ENCODE measurements at regions not wholly inside any gene's neighbourhood (a gene's known extent, or its start where the extent isn't known, plus 50 kb on each side); places are given as distances from the start of the nearest gene placed in this dataset.
"Not testable (repeated sequence)": the region's sequence is repeated elsewhere in the genome, so short reads cannot be mapped to it uniquely, and the experiment has no call there.

DNA sequence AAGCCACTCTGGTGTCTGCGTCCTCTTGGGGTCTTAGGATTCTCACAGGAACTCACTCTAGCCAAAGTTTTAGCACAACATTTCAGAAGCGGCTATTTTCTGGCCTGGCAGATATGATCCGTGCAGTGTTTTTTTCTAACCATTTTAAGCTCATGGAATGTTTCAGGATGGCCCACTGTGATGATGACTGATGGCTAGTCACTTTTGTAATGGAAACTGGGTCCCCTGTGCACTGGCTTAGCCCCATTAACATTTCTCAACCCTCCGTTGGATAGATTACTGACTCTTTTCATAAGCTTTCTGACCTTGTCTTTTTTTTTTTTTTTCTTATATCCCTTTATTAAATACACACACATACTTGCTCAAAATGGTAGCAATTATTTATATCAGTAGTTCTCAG lies 364.9 kb upstream of the FOXG1 start:
- DNase-seq = not testable (repeated sequence)

DNA sequence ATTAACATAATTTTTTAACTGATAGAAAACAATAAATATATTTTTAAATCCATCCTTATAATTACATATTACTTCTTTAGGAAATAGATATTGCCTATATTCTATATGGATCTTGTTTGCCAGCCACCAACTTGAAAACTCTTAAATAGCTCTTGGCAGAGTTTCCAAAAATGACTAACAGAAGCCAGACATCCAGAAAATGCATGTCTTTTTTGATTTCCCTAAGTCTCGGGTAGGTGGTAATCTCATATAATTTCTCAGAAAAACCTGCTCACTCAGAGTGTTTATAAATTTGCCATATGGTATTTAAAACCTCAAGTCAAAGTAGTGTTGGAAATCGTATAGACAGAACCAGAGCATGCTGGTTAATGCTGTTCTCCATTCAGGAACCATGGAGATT lies 360.4 kb upstream of the FOXG1 start:
- DNase-seq = no peak

DNA sequence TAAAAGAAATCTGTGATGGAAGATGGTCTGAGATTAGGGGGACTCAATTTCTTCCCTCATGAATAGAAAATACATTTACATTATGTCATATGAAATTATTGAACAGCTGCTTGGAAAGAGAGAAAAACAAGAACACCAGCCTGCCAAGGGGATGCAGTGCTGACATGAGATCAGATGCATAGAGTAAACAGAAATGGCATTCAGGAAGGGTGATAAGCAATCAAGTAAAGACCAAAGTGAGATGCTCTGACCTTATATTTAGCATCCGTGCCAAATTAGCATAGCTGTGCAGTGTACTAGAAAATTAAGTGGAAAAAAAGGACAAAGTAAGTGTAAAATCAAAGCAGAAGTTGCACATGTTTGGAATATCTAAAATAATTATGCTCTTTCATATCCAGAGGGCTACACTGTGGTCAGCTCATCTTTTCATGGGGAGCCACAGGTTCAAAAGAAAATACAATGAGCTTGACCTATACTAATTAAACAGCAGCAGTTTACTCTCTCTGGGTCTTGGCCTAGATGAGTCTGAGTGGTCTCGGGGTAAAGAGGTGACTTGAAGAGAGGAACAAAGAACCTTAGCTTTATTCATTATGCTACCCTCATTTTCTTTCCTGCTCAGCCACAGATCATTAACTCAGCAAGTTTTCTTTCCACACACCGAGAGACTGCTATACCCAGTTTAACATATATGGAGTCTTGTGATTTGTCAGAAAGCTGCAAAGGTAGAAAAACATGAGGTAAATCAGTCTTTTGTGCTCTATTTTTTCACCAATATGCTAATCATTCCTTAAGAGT lies 359.4 kb upstream of the FOXG1 start:
- no peak for DNase-seq

DNA sequence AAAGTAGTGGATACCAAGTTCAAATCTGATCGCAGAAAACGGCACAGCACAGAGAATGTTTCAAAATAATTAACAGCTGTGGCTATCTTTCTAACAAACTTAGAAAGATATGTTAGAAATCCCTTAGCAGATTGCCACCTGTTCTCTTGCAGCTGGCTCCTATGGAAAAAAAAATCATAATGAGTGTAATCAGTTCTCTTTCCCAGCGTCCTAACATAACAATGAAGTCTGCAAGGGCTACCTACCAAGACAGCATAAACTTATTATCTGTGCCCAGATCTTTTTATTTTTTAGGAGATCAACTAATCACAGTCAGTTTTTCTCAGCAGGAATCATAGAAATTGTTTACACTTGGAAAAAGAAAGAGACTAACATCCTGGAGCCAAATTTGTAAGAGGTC lies 358.6 kb upstream of the FOXG1 start:
- no peak for DNase-seq

DNA sequence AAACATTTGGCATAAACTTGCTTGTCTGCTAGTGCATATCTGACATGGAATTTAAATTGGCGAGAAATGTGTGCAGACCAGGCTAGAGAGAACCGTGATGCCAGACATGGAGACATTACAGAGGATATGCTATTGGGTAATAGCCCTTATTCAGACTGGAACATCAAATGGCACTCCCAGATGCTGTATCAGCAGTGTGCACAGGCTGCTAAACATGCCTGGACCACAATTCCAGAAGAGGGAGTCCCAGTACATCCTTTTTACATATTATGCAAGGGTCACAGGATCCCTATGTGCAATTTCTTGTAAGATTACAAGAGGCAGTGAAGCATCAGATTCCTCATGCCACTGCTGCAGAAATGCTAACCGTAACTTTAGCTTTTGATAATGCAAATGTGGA lies 354.5 kb upstream of the FOXG1 start:
- no peak for DNase-seq

DNA sequence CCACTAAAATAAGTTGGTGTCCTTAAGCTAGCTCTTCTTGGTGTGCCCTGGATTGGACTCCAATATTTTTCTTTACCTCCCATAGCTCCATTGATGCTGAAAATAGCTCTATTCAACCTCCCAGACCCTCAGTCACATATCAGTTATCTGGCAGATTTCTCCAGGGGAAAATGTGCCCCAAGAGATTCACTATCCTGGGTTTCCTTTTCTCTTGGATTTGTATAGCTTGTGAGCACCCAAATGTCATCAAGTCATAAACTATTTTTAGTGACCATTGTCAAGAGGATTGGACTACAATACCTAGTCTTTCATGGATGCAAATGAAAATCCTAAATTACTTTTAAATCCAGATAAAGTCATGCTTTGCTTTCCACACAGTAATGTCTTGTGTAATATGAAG lies 339.6 kb upstream of the FOXG1 start:
- DNase-seq = no peak

DNA sequence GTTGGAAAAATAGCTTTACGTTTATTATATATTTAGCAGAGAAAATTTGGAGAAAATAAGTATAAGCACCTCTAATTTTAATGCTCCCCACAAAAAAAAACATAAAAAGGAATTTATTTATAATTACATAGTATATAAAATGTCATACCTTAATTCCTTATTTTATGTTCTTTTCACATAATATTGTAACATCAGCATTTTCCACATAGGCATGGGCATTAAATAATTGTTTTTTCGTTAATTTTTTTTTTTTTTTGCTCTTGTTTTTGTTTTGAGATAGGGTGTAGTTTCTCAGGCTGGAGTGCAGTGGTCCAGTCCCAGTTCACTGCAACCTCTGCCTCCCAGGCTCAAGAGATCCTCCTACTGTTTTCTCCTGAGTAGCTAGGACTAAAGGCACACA lies 329.8 kb upstream of the FOXG1 start:
- no peak for DNase-seq

DNA sequence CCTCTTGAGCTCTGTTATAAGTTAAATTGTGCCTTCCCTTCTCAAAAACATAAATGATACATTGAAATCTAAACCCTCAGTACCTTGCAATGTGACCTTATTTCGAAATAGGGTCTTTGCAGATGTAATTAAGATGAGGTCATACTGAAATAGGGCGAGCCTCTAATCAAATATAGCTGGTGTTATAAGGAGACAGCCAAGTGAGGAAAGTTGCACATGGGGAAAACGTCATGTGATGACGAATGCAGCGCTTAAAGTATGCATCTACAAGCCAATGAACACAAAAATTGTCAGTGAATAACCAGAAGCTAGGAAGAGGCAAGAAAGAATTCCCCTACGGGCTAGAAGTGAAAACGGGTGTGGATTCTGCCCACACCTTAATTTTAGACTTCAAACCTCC lies 305.2 kb upstream of the FOXG1 start:
- DNase-seq = no peak

DNA sequence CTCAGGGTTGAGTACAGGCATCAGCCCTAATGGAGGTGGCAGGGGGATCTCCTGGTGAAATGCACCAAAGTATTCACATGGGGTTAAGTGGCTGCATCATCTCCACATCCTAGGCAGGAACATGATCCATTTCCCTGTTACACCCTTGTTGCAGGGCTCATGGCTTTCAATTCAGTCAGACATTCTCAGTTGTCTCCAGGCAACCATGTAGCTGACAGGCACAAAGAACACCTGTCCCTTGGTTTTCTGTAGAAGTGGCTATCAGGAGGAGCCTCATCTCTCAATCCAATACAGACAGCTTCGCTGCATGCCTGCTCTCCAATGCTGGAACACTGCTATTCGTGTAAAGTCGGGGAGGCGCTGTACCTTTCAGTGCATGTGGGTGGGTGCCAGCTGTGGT lies 299.0 kb upstream of the FOXG1 start:
- no peak for DNase-seq

DNA sequence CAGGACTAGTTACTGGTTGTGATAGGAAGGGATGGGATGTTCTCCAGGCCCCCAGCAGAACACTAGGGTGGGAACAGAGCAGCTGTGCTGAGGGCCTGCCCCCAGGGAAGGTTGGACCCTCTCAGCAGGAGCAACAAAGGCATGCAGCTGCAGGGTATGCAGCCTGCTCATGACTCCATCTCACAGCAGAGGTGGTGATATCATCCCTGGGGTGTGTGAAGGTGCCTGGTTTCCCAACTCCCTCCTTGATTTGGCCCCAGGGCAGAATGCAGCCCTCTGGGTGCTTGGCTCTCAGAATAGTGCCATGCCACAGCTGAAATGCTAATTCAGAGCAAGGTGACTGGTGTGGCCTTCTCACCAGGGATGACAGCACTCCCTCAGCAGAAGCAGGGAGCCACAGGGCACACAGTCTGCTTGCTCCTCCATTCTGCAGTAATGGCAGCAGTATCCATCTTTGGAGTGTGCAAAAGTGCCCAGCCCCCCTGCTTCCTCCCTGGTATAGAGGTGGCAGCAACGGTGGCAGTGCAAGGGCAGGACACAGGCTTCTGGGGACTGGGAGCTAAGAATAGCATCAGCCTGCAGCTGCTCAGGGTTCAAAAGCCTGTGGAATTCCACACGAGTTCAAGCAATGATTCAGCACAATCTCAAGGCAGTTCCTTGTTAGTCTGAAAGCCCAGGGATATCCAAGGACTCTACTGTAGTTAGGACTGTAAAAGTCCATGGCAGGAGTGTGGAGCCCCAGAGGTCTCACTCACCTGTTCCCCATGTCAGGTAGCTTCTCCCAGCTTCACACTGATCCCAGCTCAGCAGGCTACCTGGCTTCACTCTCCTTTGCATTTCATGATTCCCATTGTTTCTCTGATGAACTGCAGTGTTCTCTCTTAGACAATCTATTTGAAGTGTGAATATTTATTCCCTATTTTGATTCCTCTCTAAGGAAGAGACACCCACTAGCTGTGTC lies 298.1 kb upstream of the FOXG1 start:
- no peak for DNase-seq

DNA sequence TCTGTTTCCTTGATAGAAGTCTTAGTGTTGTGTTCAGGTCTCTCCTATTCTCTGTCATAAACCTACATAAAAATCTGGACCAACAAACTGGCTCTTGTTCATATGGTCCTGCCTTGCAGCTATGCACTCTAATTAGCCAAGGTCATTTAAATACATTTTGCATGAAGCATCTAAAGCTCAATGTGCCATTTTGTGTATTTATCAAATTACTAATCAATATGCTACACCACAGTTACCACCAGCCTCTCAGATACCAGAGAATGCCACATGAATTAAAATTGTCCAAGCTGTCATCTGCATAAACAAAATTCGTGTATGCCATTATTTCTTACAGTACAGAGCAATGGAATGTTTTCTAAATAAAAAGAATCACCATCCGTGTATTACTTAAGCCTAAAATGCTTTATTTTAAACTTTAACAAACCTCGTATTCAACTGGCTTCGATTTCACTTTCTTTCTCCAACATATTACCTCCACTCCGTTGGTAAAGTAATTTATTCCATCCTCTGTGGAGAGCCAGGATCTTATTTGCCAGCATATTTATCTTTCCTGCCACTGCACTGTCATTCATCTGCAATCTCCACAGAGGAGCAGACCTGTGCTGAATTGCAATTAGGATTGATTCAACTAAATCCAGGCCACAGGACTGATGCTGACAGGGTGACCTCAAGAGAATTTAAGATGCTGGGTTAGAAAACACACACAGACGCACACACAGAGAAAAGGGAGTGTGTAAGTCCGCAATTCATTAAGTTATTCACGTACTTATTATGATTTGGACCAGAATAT lies 284.1 kb upstream of the FOXG1 start:
- DNase-seq = no peak

DNA sequence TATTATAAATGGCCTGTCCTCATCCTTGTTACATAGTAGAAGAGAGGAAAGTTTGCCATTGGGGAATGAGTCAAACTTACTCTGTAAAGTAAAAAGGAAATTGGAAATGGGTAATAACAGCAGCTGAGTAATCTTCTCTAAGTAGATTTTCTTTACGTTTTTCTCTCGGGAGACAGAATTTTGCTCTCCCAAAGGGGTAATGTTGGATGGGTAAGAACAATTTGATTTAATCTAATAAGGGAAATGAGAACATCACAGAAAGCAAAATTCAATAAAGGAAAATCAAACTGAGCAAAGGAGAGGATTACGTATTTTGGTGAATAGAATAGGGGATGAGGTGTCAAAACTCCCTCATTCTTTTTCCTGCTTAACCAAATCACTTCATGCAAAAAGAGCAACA lies 283.1 kb upstream of the FOXG1 start:
- DNase-seq = no peak

DNA sequence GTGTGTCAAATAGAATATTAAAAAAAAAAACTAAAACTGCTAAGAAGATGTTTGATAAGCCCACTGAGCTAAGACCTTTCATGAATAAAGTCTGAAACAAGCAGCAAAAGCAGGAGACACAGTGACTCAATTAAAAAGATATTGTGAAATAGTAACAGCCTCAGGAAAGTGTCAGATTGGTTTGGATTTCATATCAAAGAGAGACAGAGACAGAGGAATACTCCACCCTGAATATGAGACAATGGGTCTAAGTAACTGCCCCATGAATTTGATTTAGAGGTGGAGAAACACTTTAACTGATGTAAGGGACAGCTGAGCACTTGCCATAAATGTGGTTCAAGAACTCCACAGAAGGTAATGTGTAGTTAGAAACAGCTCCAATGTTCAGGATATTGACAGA lies 277.9 kb upstream of the FOXG1 start:
- DNase-seq = no peak

DNA sequence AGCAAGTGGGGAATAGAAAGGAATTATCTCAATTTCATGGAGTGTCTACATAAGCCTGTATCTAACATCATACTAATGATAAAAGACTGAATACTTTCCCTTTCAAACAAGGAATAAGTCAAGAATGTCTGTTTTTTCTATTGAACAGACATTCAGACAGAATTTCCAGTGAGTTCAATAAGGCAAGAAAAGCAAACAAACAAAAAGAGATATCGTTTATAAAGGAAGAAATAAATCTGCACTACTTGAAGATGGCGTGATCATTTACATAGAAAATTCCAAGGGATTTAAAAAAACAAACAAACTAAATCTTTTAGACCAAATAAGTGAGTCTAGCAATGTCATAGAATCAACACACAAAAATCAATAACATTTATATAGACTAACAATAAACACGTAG lies 273.1 kb upstream of the FOXG1 start:
- no peak for DNase-seq

DNA sequence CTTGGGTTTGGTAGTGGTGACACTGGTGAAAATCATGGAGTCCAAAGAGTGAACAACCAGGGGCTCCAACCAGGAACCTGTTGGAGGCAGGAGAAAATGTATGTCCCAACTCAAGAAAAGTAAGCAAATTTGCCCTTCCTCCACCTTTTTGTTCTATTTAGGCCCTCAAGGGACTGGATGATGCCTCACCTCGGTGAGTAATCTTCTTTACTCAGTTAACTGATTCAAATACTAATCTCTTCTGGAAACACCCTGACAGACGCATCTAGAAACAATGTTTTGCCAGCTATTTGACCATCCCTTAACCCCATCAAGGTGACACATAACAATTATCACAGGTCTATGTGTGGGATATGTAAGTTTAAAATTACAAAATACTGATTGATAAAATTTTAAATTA lies 272.4 kb upstream of the FOXG1 start:
- DNase-seq = no peak

DNA sequence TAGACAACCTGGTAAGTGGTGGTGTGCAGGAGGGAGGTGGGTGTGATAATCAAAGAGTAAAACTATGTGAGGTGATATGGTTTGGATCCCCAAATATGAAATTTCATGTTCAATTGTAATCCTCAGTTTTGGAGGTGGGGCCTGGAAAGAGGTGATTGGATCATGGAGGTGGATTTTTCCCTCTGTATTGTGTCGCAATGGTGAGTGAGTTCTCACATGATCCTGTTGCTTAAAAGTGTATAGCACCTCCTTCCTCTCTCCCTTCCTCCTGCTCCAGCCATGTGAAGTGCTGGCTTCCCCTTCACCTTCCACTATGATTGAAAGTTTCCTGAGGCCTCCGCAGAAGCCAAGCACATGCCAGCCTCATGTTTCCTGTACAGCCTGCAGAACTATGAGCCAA lies 270.2 kb upstream of the FOXG1 start:
- DNase-seq = no peak

DNA sequence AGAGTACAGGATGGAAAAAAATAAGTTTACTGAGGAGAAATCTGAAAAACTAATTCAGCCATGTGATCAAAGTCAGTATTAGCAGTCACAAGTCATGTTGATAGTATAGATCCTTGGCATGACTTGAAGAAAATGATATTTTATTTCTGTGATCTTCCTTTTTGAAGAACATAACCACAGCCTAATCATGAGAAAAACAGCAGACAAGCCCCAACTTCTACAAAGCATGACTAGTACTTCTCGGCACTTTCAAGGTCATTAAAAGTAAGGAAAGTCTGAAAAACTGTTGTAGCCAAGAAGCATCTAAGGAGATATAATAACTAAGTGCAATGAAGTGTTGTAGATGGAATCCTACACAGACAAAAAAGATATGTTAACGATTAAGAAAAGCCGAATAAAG lies 264.1 kb upstream of the FOXG1 start:
- DNase-seq = no peak

DNA sequence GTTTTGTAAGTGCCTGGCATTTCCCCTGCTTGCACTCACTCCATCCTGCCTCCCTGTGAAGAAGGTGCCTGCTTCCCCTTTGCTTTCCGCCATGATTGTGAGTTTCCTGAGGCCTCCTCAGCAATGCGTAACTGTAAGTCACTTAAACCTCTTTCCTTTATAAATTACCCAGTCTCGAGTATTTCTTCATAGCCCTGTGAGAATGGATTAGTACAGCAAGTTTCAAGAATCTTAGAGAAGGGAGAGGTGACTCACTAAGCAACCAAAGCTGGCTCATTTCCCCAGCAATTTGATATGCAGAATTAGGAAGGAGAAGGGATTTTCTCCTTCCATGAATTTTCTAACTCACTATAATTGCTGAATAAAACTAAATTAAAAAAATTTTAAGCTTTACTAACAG lies 251.0 kb upstream of the FOXG1 start:
- DNase-seq = no peak

DNA sequence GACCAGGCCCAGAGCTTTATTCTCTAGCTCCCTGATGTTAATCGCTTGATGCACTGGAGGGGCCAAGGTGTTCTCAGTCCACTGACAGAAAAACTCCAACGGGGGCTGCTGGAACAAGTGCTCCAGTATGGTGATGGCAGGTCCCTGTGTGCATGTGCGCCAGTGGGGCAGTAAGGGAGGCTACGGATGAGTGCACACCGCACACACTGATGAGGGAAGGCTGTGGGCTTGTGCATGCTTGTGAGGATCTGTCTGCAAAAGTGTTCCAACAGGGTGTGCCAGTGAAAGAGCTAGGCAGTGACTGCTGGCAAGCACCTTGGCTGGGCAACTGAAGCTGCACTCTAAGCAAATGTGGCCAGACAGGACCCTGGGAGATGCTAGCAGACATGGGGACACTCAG lies 229.7 kb upstream of the FOXG1 start:
- no peak for DNase-seq

DNA sequence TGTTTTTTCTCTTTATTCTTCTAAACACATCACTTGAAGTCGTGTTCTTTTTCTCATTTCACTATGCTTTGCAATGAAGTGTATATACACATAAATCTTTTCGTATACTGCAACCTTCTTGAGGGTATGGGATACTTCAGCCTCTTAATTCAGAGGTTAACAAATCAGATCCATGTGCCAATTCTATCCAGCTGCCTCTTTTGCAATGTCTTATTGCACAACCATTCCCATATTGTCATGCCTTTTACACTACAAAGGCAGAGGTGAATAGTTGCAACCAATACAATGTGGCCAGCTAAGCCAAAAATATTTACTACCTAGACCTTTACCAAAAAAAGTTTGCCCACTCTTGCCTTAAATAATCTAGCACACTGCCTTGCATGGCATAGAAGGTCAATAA lies 224.5 kb upstream of the FOXG1 start:
- DNase-seq = no peak

DNA sequence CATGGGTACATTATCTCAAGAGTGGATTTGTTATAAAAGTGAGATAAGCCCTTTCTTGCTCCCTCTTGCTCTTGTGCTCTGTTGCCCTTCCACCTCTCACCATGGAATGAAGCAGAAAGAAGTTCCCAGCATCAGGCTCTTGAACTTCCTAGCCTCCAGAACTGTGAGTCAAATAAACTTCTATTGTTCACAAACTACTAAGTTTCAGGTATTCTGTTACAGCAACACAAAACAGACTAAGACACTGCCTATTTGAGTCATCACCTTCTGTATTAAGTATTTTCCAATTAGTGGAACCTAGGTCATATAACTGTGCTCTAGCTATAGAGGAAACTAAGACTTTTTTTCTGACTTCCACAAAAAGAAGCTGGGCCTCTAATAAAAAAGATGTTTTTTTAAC lies 201.2 kb upstream of the FOXG1 start:
- DNase-seq = no peak

DNA sequence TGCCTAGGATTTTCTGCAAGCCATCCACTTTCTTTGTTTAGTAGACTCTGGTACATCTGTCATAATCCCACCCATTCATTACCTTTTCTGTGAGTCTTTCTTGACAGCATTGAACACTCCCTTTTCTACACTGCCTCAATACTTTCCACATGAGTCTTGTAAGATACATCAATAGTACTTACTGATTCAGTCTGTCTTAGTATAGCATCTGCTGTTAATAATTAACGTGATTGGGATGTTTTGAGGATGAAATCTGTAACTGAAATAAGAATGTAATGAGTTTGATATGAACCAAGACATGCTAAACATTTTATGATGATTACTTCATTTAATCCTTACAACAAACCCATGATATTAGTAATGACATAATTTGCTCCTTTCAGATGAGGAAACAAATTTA lies 196.2 kb upstream of the FOXG1 start:
- DNase-seq = no peak

DNA sequence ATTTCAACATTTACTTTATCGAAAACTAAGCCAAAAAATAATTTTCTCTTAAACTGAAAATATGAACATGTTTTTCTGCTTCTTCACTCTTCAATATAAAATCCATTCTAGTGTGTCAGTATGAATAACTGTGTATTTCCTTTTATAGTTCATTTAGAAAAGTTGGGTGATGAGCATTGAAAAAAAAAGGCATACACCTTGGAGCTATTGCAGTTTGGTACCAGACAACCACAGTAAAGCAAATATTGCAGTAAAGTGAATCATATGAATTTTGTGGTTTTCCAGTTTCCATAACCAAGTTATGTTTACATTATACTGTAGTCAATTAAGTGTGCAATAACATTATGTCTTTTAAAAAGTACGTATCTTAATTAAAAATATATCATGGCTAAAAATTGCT lies 195.0 kb upstream of the FOXG1 start:
- no peak for DNase-seq

DNA sequence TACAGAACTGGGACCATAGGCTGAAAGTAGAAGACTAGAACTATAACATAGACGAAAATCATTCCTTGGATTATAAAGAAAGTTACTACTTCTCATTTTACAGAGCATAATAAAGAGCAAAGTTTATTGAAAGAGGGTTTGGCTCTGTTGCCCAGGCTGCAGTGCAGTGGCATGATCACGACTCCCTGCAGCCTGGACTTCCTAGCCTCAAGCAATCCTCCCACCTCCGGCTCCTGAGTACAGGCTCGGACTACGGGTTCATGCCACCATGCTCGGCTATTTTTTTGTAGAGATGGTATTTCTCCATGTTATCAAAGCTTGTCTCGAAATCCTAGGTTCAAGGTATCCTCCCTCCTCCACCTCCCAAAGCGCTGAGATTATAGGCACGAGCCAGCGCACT lies 190.1 kb upstream of the FOXG1 start:
- no peak for DNase-seq
